ENCODE measurements at regions not wholly inside any gene's neighbourhood (a gene's known extent, or its start where the extent isn't known, plus 50 kb on each side); places are given as distances from the start of the nearest gene placed in this dataset.

GRCh38 chr2:198883604-198884003 lies 574.1 kb downstream of the SATB2 start:
- H3F3A ChIP-seq (ENCODE audit: insufficient read depth, low read length) = no peaks in the 10 kb centered on the region
- H3K4me3 ChIP-seq (ENCODE audit: low read depth, low read length, poor library complexity, severe bottlenecking) = no peak overlapping the region

GRCh38 chr2:198880986-198881385 lies 576.8 kb downstream of the SATB2 start:
- Histone ChIP-seq H3K27ac (ENCODE audit: low read depth, low read length, poor library complexity, severe bottlenecking) (no peak overlapping the region), H3F3A (ENCODE audit: insufficient read depth, low read length) (no peaks in the 10 kb centered on the region), H4K20me1 (ENCODE audit: insufficient read depth, low read length) (no peaks in the 10 kb centered on the region), H3K9me3 (ENCODE audit: low read length) (no peaks in the 10 kb centered on the region), H3K27me3 (ENCODE audit: insufficient read depth, low read length) (no peaks in the 10 kb centered on the region), H3K9ac (ENCODE audit: low read length) (no peak overlapping the region), H3K36me3 (ENCODE audit: insufficient read depth, low read length) (no peaks in the 10 kb centered on the region), H3K79me2 (ENCODE audit: insufficient read depth, low read length) (no peaks in the 10 kb centered on the region), H2AFZ (ENCODE audit: low read length) (no peak overlapping the region), H3K4me3 (ENCODE audit: low read depth, low read length, poor library complexity, severe bottlenecking) (no peak overlapping the region), H3K4me2 (ENCODE audit: low read length) (no peak overlapping the region), H3K4me1 (ENCODE audit: insufficient read depth, low read length, severe bottlenecking) (no peaks in the 10 kb centered on the region), H3K9me2 (ENCODE audit: low read depth, low read length) (peaks cover 2% of the 10 kb centered on the region; the same call in 1 of the 2 replicates)
- TF ChIP-seq EZH2 (IDR thresholded peaks at IDR 0.05; ENCODE audit: borderline replicate concordance, low read length) = no peak
- no peak for TF ChIP-seq CTCF (IDR thresholded peaks at IDR 0.05; ENCODE audit: low read length)

More at GRCh38 chr2:198883604-198884003, 574.1 kb downstream of the SATB2 start:
- Histone ChIP-seq H3K27me3 (ENCODE audit: insufficient read depth, low read length) (no peaks in the 10 kb centered on the region), H2AFZ (ENCODE audit: low read length) (no peak overlapping the region), H3K36me3 (ENCODE audit: insufficient read depth, low read length) (no peaks in the 10 kb centered on the region), H4K20me1 (ENCODE audit: insufficient read depth, low read length) (no peaks in the 10 kb centered on the region), H3K9ac (ENCODE audit: low read length) (no peak overlapping the region), H3K4me1 (ENCODE audit: insufficient read depth, low read length, severe bottlenecking) (no peaks in the 10 kb centered on the region), H3K9me3 (ENCODE audit: low read length) (no peaks in the 10 kb centered on the region), H3K79me2 (ENCODE audit: insufficient read depth, low read length) (no peaks in the 10 kb centered on the region), H3K4me2 (ENCODE audit: low read length) (no peak overlapping the region), H3K27ac (ENCODE audit: low read depth, low read length, poor library complexity, severe bottlenecking) (no peak overlapping the region), H3K9me2 (ENCODE audit: low read depth, low read length) (peaks cover 2% of the 10 kb centered on the region; the same call in 1 of the 2 replicates)
- TF ChIP-seq CTCF (IDR thresholded peaks at IDR 0.05; ENCODE audit: low read length) (no peak), EZH2 (IDR thresholded peaks at IDR 0.05; ENCODE audit: borderline replicate concordance, low read length) (no peak)

GRCh38 chr2:198880421-198880820 lies 577.3 kb downstream of the SATB2 start:
- no peak overlapping the region for H3K4me3 ChIP-seq (ENCODE audit: low read depth, low read length, poor library complexity, severe bottlenecking)
- no peak overlapping the region for H3K4me2 ChIP-seq (ENCODE audit: low read length)
- no peaks in the 10 kb centered on the region for H3K36me3 ChIP-seq (ENCODE audit: insufficient read depth, low read length)
- no peak overlapping the region for H2AFZ ChIP-seq (ENCODE audit: low read length)
- TF ChIP-seq CTCF (IDR thresholded peaks at IDR 0.05; ENCODE audit: low read length) = no peak
- no peak for TF ChIP-seq EZH2 (IDR thresholded peaks at IDR 0.05; ENCODE audit: borderline replicate concordance, low read length)
- no peaks in the 10 kb centered on the region for H3K27me3 ChIP-seq (ENCODE audit: insufficient read depth, low read length)
- H3K4me1 ChIP-seq (ENCODE audit: insufficient read depth, low read length, severe bottlenecking) = no peaks in the 10 kb centered on the region
- H3K9ac ChIP-seq (ENCODE audit: low read length) = no peak overlapping the region
- H3K27ac ChIP-seq (ENCODE audit: low read depth, low read length, poor library complexity, severe bottlenecking) = no peak overlapping the region
- no peaks in the 10 kb centered on the region for H4K20me1 ChIP-seq (ENCODE audit: insufficient read depth, low read length)
- no peaks in the 10 kb centered on the region for H3K79me2 ChIP-seq (ENCODE audit: insufficient read depth, low read length)
- peaks cover 2% of the 10 kb centered on the region; the same call in 1 of the 2 replicates for H3K9me2 ChIP-seq (ENCODE audit: low read depth, low read length)
- H3F3A ChIP-seq (ENCODE audit: insufficient read depth, low read length) = no peaks in the 10 kb centered on the region
- no peaks in the 10 kb centered on the region for H3K9me3 ChIP-seq (ENCODE audit: low read length)

Measured in OCI-LY1 (cell line).